H9 (cell line): ENCODE measurements at regions not wholly inside any gene's neighbourhood (a gene's known extent, or its start where the extent isn't known, plus 50 kb on each side); places are given as distances from the start of the nearest gene placed in this dataset.

ENCODE experiments used
- DNase-seq: peaks from one replicate; pipeline ENCODE4 v3.0.0-alpha.2; 2017
- H2AFZ ChIP-seq: one replicate; pipeline ENCODE4 v1.6.1; 2013; ENCODE audit warnings: mild to moderate bottlenecking, low read length, control low read depth, moderate library complexity
- H2AK5ac ChIP-seq: 2 replicates; pipeline ENCODE4 v1.6.1; 2013; ENCODE audit warnings: low read length, control low read depth, mixed read lengths; ENCODE audit not compliant: insufficient read length
- H2BK120ac ChIP-seq: one replicate; pipeline ENCODE4 v1.6.1; 2013; ENCODE audit warnings: low read depth, mild to moderate bottlenecking, low read length, control low read depth, inconsistent platforms; ENCODE audit not compliant: poor library complexity, severe bottlenecking
- H2BK12ac ChIP-seq: 2 replicates; pipeline ENCODE4 v1.6.1; 2013; ENCODE audit warnings: low read length, control low read depth, mixed read lengths, low read depth; ENCODE audit not compliant: insufficient read length
- H2BK15ac ChIP-seq: 2 replicates; pipeline ENCODE4 v1.6.1; 2013; ENCODE audit warnings: low read depth, low read length, control low read depth
- H2BK20ac ChIP-seq: one replicate; pipeline ENCODE4 v1.6.1; 2013; ENCODE audit warnings: low read depth, mild to moderate bottlenecking, low read length, control low read depth, inconsistent platforms; ENCODE audit not compliant: poor library complexity, severe bottlenecking
- H2BK5ac ChIP-seq: 2 replicates; pipeline ENCODE4 v1.6.1; 2013; ENCODE audit warnings: low read length, control low read depth, mixed read lengths; ENCODE audit not compliant: insufficient read length
- H3K14ac ChIP-seq: 2 replicates; pipeline ENCODE4 v1.6.1; 2013; ENCODE audit warnings: low read length, control low read depth; ENCODE audit not compliant: insufficient read depth
- H3K18ac ChIP-seq: 2 replicates; pipeline ENCODE4 v1.6.1; 2013; ENCODE audit warnings: low read depth, mild to moderate bottlenecking, mixed read lengths, low read length, control low read depth; ENCODE audit not compliant: insufficient read length
- H3K23ac ChIP-seq: 2 replicates; pipeline ENCODE4 v1.6.1; 2013; ENCODE audit warnings: low read length, control low read depth, mixed read lengths, low read depth; ENCODE audit not compliant: insufficient read length
- H3K23me2 ChIP-seq: 2 replicates; pipeline ENCODE4 v1.6.1; 2013; ENCODE audit warnings: low read depth, mild to moderate bottlenecking, mixed read lengths, low read length, control low read depth; ENCODE audit not compliant: insufficient read length, poor library complexity, severe bottlenecking
- H3K27ac ChIP-seq: 2 replicates; pipeline ENCODE4 v1.5.1; 2013; ENCODE audit warnings: low read length, control low read depth, mixed read lengths, low read depth; ENCODE audit not compliant: insufficient read length
- H3K27me3 ChIP-seq: 2 replicates; pipeline ENCODE4 v1.6.1; 2013; ENCODE audit warnings: low read length, control low read depth, inconsistent platforms; ENCODE audit not compliant: insufficient read depth
- H3K4ac ChIP-seq: 2 replicates; pipeline ENCODE4 v1.6.1; 2013; ENCODE audit warnings: low read depth, mild to moderate bottlenecking, control low read depth, inconsistent platforms, low read length, moderate library complexity
- H3K4me1 ChIP-seq: 2 replicates; pipeline ENCODE4 v1.6.1; 2013; ENCODE audit warnings: low read length, control low read depth, inconsistent platforms; ENCODE audit not compliant: insufficient read depth
- H3K4me2 ChIP-seq: 2 replicates; pipeline ENCODE4 v1.6.1; 2013; ENCODE audit warnings: low read length, control low read depth, mixed read lengths; ENCODE audit not compliant: insufficient read length, insufficient read depth
- H3K56ac ChIP-seq: 2 replicates; pipeline ENCODE4 v1.6.1; 2013; ENCODE audit warnings: low read depth, mild to moderate bottlenecking, mixed read lengths, low read length, control low read depth; ENCODE audit not compliant: insufficient read length
- H3K79me1 ChIP-seq: 2 replicates; pipeline ENCODE4 v1.6.1; 2013; ENCODE audit warnings: low read depth, mild to moderate bottlenecking, moderate library complexity, low read length, control low read depth, inconsistent platforms; ENCODE audit not compliant: insufficient read depth, poor library complexity, severe bottlenecking
- H3K79me2 ChIP-seq: 2 replicates; pipeline ENCODE4 v1.6.1; 2013; ENCODE audit warnings: low read length, control low read depth, inconsistent platforms; ENCODE audit not compliant: insufficient read depth
- H3K9ac ChIP-seq: 2 replicates; pipeline ENCODE4 v1.6.1; 2013; ENCODE audit warnings: low read length, control low read depth, mixed read lengths; ENCODE audit not compliant: insufficient read length; ENCODE audit errors: extremely low read depth
- H3K9me3 ChIP-seq: one replicate; pipeline ENCODE4 v1.6.1; 2013; ENCODE audit warnings: low read depth, low read length, inconsistent platforms; ENCODE audit not compliant: control insufficient read depth
- H3T11ph ChIP-seq: one replicate; pipeline ENCODE4 v1.6.1; 2013; ENCODE audit warnings: mild to moderate bottlenecking, low read length, control low read depth, inconsistent platforms
- H4K20me1 ChIP-seq: one replicate; pipeline ENCODE4 v1.6.1; 2013; ENCODE audit not compliant: control insufficient read depth, insufficient read length, insufficient read depth
- H4K5ac ChIP-seq: 2 replicates; pipeline ENCODE4 v1.6.1; 2013; ENCODE audit warnings: low read depth, mild to moderate bottlenecking, mixed read lengths, low read length, control low read depth; ENCODE audit not compliant: insufficient read length
- H4K8ac ChIP-seq: replicated peaks from 2 replicates; pipeline ENCODE4 v1.6.1; 2013; ENCODE audit warnings: low read length, control low read depth, mixed read lengths, low read depth; ENCODE audit not compliant: insufficient read length
- H4K91ac ChIP-seq: 2 replicates; pipeline ENCODE4 v1.6.1; 2013; ENCODE audit warnings: low read depth, mild to moderate bottlenecking, moderate library complexity, mixed read lengths, low read length, control low read depth; ENCODE audit not compliant: insufficient read length
- H3K27ac Mint-ChIP-seq, 3 experiments: 2 replicates in 2 of 3; 3 replicates in 1 of 3; pipeline ENCODE4 v1.8.0; 2020 to 2021; ENCODE audit warnings: mixed read lengths in 3 of 3, mild to moderate bottlenecking in 1 of 3, moderate library complexity in 1 of 3
- H3K27me3 Mint-ChIP-seq: 2 replicates; pipeline ENCODE4 v1.8.0; 2021; ENCODE audit warnings: low read depth, mild to moderate bottlenecking, moderate library complexity, mixed read lengths
- H3K36me3 Mint-ChIP-seq, 3 experiments: 2 replicates in 2 of 3; 3 replicates in 1 of 3; pipeline ENCODE4 v1.8.0; 2020 to 2021; ENCODE audit warnings: low read depth in 3 of 3, mixed read lengths in 3 of 3; ENCODE audit not compliant: insufficient read depth in 1 of 3
- H3K4me1 Mint-ChIP-seq, 2 experiments: 2 replicates each; pipeline ENCODE4 v1.8.0; 2020; ENCODE audit warnings: mixed read lengths in 2 of 2
- H3K4me3 Mint-ChIP-seq, 2 experiments: 2 replicates in 1 of 2; 3 replicates in 1 of 2; pipeline ENCODE4 v1.8.0; 2020 to 2021; ENCODE audit warnings: mild to moderate bottlenecking in 2 of 2, mixed read lengths in 2 of 2, moderate library complexity in 1 of 2
- H3K9me3 Mint-ChIP-seq, 2 experiments: 2 replicates in 1 of 2; 3 replicates in 1 of 2; pipeline ENCODE4 v1.8.0; 2020; ENCODE audit warnings: mild to moderate bottlenecking in 2 of 2, mixed read lengths in 2 of 2, moderate library complexity in 1 of 2
- WGBS: extraction: QIAGEN DNeasy Blood & Tissue Kit; methylation state at CpG from one replicate; pipeline ENCODE4 v1.1.7; 2013; ENCODE audit warnings: missing lambda C conversion rate, low lambda C conversion rate, mixed read lengths; ENCODE audit not compliant: insufficient read length; ENCODE audit errors: extremely low coverage; 5-methylcytosine and 5-hydroxymethylcytosine counted together
- TF ChIP-seq, protein P1 (sequence below): fragments of 200-600 bp; sonication (generic); conservative IDR thresholded peaks from 3 replicates; pipeline ENCODE4 v1.8.0; 2021; ENCODE audit warnings: antibody characterized with exemption, mild to moderate bottlenecking

DNA sequence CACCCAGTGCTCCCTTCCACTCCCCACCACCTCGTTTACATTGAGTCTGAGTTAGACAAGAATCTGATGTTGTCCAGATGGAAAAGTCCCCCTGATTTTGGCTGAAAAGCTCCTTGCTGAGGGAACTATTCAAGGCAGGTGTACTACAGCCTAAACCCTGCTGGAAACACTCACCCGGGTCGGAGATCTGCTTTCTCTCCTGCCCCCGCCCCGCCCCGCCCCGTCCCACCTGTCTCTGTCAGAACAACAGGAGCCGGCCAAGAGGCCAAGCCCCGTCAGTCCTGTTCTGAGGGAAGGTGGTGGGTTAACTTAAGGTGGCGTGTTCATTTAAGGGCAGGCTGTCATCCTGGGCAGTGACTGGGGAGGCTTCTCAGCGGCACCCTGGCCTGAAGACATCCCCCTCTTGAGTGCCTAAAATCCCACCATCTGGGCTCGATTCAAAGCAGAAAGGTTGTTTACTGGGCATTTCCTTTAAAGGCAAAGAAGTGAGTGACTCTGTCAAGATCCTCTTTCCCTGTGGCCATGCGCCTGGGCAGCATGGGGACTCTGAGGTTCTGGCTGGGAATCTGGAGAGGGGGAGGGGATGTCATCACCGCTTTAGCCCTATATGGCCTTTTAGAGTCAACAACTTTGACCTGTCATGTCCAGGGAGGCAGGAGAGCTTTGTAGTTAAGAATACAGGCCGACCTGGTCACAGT lies 71.1 kb upstream of the NEURL1B start:
- Histone ChIP-seq H4K5ac (no peak overlapping the region), H3K23me2 (no peaks in the 10 kb centered on the region), H3K79me2 (no peaks in the 10 kb centered on the region), H3K18ac (peak overlapping the region; percentile 34), H3K14ac (peak overlapping the region; percentile 59), H3K9me3 (no peaks in the 10 kb centered on the region), H2BK20ac (no peak overlapping the region), H3K23ac (no peak overlapping the region), H3K4me2 (peak overlapping the region; percentile 35), H2AK5ac (no peak overlapping the region), H2BK12ac (no peak overlapping the region), H4K8ac (no peak overlapping the region), H3K9ac (no peak overlapping the region), H3K4ac (no peak overlapping the region), H4K20me1 (no peaks in the 10 kb centered on the region), H3T11ph (no peak overlapping the region), H3K79me1 (no peaks in the 10 kb centered on the region), H2BK120ac (no peak overlapping the region), H2BK15ac (no peak overlapping the region), H2AFZ (no peak overlapping the region), H3K4me1 (peaks cover 5% of the 10 kb centered on the region; the same call in 1 of the 2 replicates), H3K27me3 (no peaks in the 10 kb centered on the region), H3K27ac (no peak overlapping the region), H4K91ac (no peak overlapping the region), H3K56ac (no peak overlapping the region), H2BK5ac (no peak overlapping the region)
- peaks cover 11% of the 10 kb centered on the region for H3K27me3 Mint-ChIP-seq
- DNase-seq, result peak; percentile 53
- peaks cover 0 to 5% (median 0%) of the 10 kb centered on the region in 3 experiments; a peak in 1 of 7 replicates for H3K36me3 Mint-ChIP-seq
- WGBS, result no CpG with 5 or more reads among the region's 15 CpGs
- TF ChIP-seq, protein P1, sequence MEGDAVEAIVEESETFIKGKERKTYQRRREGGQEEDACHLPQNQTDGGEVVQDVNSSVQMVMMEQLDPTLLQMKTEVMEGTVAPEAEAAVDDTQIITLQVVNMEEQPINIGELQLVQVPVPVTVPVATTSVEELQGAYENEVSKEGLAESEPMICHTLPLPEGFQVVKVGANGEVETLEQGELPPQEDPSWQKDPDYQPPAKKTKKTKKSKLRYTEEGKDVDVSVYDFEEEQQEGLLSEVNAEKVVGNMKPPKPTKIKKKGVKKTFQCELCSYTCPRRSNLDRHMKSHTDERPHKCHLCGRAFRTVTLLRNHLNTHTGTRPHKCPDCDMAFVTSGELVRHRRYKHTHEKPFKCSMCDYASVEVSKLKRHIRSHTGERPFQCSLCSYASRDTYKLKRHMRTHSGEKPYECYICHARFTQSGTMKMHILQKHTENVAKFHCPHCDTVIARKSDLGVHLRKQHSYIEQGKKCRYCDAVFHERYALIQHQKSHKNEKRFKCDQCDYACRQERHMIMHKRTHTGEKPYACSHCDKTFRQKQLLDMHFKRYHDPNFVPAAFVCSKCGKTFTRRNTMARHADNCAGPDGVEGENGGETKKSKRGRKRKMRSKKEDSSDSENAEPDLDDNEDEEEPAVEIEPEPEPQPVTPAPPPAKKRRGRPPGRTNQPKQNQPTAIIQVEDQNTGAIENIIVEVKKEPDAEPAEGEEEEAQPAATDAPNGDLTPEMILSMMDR, result no peak
- peak overlapping the region in 1 of 2 experiments; percentile 41; a peak in 3 of 5 replicates for H3K4me3 Mint-ChIP-seq
- H3K9me3 Mint-ChIP-seq, result no peaks in the 10 kb centered on the region; a peak in 1 of 5 replicates
- peak overlapping the region in 2 of 3 experiments; percentile 24 to 65; a peak in 2 of 7 replicates for H3K27ac Mint-ChIP-seq
- H3K4me1 Mint-ChIP-seq, result peaks cover 39 to 58% of the 10 kb centered on the region in 2 experiments
